ENCODE measurements at regions not wholly inside any gene's neighbourhood (a gene's known extent, or its start where the extent isn't known, plus 50 kb on each side); places are given as distances from the start of the nearest gene placed in this dataset.

DNA sequence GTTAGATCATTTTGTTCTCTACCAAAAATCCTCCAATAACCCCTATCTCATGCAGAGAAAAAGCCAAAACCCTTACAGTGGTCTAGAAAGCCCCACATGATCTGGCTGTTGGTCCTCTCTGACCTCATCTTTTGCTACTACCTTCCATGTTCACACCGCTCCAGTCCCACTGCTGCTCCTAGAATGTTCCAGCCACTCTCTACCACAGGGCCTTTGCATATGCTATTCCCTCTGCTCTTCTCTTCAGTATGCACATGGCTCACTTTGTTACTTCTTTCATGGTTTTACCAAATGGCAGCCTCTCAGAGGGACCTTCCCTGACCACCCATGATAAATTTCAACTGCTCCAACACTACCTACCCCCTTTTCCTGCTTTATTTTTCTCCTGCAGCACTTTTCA lies 193.5 kb upstream of the CCDC150 start:
- H3K4me3 ChIP-seq (ENCODE audit: low read depth, low read length), result no peak overlapping the region
- no peak for DNase-seq (ENCODE audit: low read depth)
- TF ChIP-seq, protein P1, sequence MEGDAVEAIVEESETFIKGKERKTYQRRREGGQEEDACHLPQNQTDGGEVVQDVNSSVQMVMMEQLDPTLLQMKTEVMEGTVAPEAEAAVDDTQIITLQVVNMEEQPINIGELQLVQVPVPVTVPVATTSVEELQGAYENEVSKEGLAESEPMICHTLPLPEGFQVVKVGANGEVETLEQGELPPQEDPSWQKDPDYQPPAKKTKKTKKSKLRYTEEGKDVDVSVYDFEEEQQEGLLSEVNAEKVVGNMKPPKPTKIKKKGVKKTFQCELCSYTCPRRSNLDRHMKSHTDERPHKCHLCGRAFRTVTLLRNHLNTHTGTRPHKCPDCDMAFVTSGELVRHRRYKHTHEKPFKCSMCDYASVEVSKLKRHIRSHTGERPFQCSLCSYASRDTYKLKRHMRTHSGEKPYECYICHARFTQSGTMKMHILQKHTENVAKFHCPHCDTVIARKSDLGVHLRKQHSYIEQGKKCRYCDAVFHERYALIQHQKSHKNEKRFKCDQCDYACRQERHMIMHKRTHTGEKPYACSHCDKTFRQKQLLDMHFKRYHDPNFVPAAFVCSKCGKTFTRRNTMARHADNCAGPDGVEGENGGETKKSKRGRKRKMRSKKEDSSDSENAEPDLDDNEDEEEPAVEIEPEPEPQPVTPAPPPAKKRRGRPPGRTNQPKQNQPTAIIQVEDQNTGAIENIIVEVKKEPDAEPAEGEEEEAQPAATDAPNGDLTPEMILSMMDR (conservative IDR thresholded peaks at IDR 0.05; ENCODE audit: low read depth, low read length), result no peak

- DNase-seq (ENCODE audit: low read depth), result no peak
- H3K4me3 ChIP-seq (ENCODE audit: low read depth, low read length), result no peak overlapping the region
- TF ChIP-seq, protein P1 (conservative IDR thresholded peaks at IDR 0.05; ENCODE audit: low read depth, low read length), result no peak
These were observed 191.0 kb upstream of the CCDC150 start for GRCh38 chr2:196448407-196449079.

GRCh38 chr2:196449083-196449482 lies 190.4 kb upstream of the CCDC150 start:
- DNase-seq (ENCODE audit: low read depth), result no peak
- TF ChIP-seq, protein P1 (conservative IDR thresholded peaks at IDR 0.05; ENCODE audit: low read depth, low read length), result no peak
- no peak overlapping the region for H3K4me3 ChIP-seq (ENCODE audit: low read depth, low read length)

GRCh38 chr2:196452758-196453157 lies 186.8 kb upstream of the CCDC150 start:
- H3K4me3 ChIP-seq (ENCODE audit: low read depth, low read length), result no peak overlapping the region
- TF ChIP-seq, protein P1 (conservative IDR thresholded peaks at IDR 0.05; ENCODE audit: low read depth, low read length), result no peak
- no peak for DNase-seq (ENCODE audit: low read depth)

GRCh38 chr2:196453613-196454047 lies 185.9 kb upstream of the CCDC150 start:
- TF ChIP-seq, protein P1 (conservative IDR thresholded peaks at IDR 0.05; ENCODE audit: low read depth, low read length), result peak; percentile 84
- DNase-seq (ENCODE audit: low read depth), result no peak
- no peak overlapping the region for H3K4me3 ChIP-seq (ENCODE audit: low read depth, low read length)

DNA sequence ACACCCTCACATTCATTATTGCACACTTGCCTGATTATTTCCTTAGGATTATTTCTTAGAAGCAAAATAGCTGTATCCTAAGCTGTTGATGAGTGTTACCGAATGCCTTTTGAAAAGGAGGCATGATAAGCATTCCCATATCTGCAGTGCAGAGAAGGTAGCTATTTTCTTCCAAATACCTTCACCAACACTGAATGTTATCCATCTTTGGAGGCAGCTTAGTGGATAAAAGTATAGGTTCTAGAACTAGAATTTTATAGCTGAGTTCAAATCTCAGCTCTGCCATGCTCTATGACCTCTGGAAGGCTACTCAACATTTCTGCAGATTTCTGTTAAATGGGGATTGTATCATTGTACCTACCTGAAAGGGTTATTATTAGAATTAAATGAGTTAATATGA lies 185.0 kb upstream of the CCDC150 start:
- DNase-seq (ENCODE audit: low read depth), result no peak
- H3K4me3 ChIP-seq (ENCODE audit: low read depth, low read length), result no peak overlapping the region
- TF ChIP-seq, protein P1 (conservative IDR thresholded peaks at IDR 0.05; ENCODE audit: low read depth, low read length), result no peak

DNA sequence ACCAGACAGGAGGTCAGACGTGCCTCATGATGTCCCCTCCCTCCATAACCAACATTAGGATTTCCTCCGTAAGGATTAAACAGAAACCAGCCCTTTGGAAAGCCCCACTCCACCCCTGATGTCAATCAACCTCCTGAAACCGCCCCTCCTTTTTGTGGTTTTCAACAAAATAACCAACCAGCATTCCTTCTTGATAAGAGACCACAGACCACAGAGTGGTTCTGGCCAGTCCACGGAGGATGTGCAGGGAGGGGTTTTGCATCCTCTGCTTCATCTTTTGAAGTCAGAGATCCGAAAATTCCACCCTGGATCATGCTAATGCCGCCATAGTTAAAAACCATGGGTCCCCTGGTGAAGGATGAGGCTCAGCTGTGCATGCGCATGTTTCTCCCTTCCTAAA lies 180.0 kb upstream of the CCDC150 start:
- TF ChIP-seq, protein P1 (conservative IDR thresholded peaks at IDR 0.05; ENCODE audit: low read depth, low read length), result no peak
- no peak for DNase-seq (ENCODE audit: low read depth)
- H3K4me3 ChIP-seq (ENCODE audit: low read depth, low read length), result no peak overlapping the region

Measured in epithelial cell of proximal tubule (primary cell).